ENCODE measurements at regions not wholly inside any gene's neighbourhood (a gene's known extent, or its start where the extent isn't known, plus 50 kb on each side); places are given as distances from the start of the nearest gene placed in this dataset.

DNA sequence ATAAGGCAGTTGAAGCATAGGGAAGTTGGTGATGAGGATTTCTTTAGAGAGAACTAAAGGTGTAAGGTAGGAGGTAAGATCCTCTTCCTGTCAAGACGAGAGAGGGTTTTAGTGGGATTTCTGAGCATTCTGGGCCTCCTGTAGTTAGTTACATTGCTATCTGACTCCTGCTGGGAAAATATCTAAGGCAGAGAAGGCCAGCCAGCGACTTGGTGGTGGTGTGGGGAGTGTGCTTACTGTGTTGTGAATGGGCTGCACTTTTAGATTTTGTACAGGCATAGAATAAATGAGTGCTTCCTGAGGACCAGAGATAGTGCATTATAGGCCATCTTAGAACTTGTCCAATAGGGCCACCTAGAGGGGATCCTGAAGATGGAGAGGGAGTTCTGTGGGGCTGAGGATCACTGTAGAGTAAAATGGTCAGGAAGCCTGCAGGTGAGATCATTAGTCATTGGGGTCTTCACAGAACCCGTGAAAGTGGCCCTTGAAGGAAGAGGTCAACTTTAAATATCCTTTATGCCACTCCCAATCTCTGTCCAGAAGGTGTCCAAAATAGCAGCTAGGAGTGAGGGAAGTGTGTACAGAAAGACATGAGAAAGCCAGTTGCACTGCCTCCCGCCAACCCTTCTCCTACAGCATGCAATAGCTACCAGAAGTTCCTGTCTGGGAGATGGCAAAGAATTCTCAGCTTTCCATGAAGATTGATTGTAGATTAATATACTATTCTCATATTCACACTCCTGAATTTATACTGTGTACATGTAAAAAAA, 266.6 kb downstream of the POLR1F start:
- peak; percentile 4 for DNase-seq (ENCODE audit: low spot score)

DNA sequence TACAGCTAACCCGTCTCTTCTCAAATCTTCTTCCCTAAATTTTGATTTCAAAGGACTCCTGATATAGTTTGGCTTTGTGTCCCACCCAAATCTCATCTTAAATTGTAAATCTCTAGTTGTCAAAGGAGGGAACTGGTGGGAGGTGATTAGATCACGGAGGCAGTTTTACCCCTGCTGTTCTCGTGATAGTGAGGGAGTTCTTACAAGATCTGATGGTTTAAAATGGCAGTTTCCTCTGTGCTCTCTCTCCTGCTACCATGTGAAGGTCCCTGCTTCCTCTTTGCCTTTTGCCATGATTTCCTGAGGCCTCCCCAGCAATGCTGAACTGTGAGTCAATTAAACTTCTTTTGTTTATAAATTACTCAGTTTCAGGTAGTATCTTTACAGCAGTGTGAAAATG, 269.3 kb downstream of the POLR1F start:
- no peak for DNase-seq (ENCODE audit: low spot score)

DNA sequence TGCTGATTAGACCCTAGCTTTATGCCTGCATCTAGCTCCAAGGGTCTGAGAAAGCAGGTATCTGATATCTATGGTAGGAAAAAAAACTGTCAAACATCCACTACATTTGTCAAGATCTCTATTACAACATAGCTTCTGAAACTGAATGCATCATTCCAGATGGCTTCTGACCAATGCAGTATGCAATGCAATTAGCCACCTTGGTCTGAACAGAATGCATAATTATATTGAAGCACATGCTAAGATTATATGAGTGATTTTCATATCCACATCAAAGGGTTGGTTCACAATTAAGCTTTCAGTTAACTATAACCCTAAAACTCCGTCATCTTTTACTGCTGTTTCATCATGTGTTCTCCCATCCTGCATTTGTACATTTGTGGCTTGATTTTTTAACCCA, 271.4 kb downstream of the POLR1F start:
- no peak for DNase-seq (ENCODE audit: low spot score)

DNA sequence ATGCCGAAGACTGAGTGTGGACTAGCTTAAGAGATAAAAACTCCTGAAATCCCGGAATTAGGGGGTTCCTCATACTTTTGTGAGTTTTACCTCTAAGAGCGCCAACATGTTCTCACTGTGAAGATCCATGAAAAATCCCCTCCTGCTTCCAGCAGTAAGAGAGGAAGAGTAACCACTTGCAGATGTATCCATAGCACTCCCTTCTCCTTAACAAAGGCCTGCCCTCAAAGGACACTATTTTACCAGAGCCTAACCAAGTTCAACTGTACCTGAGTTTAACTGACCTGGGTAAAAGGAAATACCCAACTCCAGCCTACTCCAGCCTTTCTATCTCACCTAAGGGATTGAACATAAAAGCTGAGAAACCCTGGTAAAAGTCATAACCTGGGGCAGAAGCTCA, 280.9 kb downstream of the POLR1F start:
- no peak for DNase-seq (ENCODE audit: low spot score)

DNA sequence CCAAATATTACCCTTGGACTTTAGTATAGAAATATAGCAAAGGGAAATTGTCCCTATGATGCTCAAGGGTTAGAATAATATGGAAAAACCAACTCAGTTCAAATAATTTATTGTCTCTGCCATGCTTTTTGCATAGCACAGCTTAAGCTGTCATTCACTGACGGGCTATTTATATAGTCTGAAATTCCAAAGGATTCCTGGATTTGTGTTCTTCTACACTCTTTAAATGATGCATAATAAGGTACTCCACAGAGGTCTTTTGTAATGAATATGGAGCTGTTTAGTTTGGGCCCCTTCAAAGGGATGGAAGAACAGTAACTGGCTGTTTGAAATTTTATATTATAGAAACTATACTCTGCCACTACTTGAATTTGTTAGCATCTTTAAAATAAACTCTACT, 276.6 kb upstream of the FERD3L start:
- DNase-seq (ENCODE audit: low spot score): no peak

DNA sequence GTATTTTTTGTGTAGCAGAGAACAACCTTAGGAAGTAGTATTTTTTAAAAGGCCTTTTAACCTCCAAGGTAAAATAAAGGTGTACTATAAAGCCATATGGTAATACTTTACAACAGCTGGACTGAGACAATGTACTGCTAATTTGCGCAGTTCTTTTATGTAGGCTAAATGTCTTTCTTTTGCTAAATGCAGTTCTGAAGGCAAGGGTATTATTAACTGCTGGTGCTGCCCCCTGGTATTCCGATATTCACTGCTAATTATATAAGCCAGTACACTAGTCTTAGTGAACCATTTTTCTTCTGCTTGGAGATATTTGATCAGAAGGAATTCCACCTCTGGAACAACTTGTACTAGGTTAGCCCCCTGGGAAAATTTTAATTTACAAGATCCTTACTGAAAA, 272.0 kb upstream of the FERD3L start:
- no peak for DNase-seq (ENCODE audit: low spot score)

DNA sequence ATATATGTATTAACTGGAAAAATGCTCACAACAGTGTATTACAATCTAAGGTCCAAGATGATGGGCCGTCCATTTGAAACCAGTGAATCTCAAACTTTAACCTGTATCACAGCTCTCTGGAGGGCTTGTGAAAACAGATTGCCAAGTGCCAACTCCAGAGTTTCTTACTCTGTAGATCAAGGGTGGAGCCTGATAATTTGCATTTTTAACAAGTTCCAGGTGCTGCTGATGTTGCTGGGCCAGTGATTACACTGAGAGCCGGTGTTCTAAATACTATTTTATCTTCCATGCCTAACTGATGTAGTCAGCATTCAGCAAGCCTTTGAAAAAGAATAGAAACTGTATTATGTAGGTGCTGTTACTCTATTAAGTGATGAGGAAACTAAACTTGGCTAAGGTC, 269.9 kb upstream of the FERD3L start:
- DNase-seq (ENCODE audit: low spot score): no peak

DNA sequence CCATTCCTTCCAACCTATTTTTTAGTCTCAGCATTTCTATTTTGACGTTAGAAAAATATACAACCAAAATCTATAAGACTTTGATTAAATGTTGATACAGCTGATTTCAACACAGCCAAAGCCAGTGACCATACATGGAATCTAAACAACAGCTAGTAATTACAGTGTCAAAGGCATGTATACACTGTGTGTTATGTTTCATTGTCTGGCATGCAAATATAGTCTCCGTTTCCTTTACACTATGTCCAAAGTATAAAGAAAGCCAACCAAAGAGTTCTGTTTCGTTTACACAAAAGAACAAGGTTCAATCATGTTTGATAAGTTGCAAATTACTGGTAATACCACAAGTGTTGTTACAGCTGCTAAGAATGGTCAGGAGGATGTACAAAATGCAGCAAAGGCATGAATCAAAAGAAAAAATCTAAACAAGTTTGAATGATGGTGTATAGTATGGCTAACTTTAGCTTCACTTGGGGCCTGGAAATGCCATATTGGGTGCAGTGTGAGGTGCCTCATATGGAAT, 268.3 kb upstream of the FERD3L start:
- no peak for DNase-seq (ENCODE audit: low spot score)

DNA sequence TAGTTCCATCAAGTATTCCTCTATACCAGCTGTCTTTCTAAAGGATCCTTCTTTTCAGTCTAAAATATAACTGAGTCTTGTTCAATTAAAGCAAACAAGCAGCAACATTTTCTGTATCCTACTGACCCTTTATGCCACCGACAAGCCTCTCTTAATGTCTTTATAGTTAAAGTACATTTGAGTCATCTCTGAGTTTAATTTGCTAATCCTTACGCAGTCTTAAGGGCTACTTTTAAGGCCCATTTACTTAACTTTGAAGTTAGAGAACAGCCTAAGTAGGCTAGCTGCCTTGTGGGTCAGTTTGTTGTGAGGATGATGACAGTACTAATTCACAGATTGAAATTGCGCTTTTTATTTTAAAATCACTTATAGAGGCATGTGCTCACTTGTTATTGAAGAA, 265.5 kb upstream of the FERD3L start:
- no peak for DNase-seq (ENCODE audit: low spot score)

DNA sequence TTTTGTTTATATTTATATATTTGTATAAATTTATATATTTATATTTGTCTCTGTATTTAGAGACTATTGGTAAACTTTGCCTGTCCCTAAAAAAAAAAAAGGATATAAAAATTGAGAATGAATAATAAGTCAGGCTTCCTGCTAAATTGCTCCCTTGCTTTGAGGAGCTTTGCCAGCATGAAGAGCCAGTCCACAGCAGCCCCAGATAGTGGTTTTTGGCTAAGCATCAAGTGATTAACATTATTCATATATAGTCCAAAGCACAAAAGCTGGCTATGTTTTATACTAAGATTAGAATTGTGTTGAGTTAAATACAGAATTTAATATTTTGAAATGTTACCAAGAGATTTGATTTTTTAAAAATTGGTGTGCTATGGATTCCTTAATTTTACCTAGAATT, 264.9 kb upstream of the FERD3L start:
- no peak for DNase-seq (ENCODE audit: low spot score)

DNA sequence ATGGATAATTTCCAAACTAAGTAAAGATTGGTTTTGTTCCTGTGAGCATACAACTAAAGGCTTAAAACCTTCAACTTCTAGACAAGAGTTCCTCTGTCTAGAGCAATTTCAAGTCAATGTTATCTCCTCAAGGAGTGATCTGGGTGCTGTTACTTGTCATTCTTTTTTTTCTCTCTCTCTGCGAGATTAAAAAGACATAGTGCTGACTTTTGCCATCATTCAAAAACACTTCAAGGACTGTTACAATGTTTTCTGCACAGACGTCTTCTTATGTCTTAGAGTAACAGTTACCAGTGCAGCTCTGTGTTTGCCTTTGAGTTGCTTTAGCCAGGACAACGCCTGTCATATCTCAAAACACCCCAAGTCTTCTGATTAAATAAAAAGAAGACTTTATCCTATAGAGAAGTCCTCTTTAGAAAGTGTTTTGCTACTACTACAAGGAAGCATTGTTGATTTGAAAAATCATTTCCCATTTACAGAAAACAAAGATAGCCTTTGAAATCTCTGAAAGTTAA, 263.5 kb upstream of the FERD3L start:
- DNase-seq (ENCODE audit: low spot score): no peak

DNA sequence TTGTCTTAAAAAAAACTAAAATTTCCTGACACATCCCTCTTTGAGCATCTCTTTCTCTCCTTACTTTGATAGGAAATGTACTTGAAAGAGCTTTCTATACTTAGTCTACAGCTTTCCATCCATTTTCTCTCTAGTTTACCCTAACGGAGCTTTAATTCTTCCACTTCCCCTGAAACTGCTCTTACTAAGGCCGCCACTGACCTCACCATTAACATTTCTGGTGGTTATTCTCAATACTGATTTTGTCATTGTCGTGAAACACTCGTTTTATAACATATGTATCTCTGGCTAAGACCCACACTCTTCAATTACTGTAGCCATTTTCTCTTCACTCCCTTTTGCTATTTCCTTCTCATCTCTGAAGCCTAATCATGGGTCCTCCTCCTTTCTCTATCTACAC, 262.0 kb upstream of the FERD3L start:
- no peak for DNase-seq (ENCODE audit: low spot score)

DNA sequence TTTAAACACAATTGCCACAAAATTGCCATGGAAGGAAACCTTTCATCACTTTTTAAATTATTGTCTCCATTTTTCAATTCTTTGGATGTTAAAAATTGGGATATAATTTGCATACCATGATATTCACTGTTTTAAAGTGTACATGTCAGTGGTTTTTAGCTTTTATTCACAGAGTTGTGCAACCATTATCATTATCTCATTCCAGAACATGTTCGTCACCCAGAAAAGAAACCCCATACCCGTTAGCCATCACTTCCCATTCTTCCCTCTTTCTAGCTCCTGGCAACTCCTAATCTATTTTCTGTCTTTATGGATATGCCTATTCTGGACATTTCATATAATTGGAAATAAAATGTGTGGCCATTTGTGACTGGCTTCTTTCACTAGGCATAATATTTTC, 260.3 kb upstream of the FERD3L start:
- no peak for DNase-seq (ENCODE audit: low spot score)

DNA sequence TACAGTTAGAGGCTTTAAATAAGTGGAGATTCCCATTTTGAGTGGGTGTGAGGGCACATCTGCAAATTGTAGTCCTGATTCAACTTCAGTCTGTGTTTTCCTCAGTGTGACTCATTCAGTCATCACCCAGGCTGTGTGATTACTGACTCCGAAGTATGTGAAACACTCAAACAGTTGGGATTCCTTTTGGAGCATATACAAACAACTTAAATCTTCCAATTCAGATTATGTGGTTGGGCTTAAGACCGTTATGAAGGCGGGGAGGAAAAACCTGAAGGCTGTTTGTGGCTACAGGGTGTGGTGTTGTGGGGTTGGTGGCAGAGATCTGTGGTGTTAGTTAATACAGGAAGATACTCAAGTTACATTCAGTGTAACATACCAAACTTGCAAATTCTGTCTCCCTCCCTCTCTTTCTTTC, 259.7 kb upstream of the FERD3L start:
- DNase-seq (ENCODE audit: low spot score): no peak

DNA sequence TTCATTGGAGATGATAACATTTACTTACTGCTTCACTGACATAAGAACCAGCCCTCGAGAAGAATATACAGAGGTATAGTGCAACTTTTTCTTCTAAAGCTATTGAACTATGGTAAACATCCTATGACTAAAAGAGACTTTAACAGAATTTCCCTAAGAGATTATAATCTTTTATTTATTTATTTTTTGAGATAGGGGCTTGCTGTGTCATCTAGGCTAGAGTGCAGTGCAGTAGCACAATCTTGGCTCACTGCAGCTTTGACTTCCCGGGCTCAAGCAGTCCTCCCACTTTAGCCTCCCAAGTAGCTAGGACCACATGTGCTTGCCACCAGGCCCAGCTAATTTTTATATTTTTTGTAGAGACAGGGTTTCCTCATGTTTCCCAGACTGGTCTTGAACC, 258.5 kb upstream of the FERD3L start:
- no peak for DNase-seq (ENCODE audit: low spot score)

DNA sequence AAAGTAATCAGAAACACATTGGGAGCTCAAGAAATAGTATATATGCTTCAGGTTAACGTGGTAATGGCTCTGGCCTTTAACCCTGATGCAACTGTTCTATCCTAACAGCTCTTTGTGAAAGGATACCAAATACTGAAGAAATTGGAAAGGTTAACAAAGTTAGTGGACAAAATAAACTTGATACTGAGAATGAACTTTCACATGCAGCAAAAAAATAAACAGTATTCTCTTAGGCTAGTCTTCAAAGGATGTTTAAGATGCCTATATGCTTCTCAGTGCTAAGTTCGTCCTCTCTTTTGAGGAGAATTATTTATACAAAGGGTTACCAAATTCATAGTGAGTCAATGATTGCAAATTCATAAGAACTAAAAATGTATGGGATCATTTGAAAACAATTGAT, 256.2 kb upstream of the FERD3L start:
- no peak for DNase-seq (ENCODE audit: low spot score)

DNA sequence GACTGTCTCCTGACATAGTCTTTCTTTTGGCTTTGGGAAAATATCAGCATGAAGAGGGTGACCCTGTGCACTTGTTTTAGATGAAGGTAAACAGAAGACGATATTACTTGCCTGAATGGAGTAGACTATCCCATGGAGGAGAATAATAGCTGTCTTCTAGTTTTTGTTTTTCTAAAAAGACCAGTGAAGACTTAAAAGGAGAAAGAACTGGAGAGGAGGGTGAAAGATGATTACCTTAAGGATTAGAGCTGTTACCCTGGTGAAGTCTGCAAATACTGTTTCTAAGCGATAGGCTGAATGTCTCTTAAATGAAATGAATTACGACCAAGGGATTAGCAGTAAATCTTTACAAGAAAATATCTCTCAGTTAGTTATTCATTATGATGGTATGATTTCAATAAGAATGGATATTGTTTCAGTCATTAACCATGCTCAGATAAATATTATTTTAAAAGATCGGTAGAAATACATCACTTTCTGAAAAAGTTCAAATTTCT, 255.6 kb upstream of the FERD3L start:
- DNase-seq (ENCODE audit: low spot score): no peak

DNA sequence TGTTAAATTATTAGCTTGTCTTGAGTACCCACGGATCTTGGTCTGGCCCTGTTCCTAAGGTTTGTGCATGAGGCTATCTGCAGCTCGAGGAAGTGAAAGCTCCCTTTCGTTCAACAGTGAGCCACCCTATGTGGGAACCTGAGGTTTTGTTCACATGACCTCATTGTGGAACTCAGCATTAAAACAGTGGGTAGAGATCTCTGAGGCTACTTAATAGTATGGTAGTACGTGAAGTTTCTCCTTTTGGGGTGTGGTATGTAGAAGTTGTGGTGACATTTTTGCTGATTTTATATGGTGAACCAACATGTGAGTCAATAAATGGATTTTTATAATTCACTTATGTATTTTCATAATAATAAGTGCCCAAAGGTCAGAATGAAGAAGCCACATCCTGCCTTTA, 252.7 kb upstream of the FERD3L start:
- DNase-seq (ENCODE audit: low spot score): no peak

DNA sequence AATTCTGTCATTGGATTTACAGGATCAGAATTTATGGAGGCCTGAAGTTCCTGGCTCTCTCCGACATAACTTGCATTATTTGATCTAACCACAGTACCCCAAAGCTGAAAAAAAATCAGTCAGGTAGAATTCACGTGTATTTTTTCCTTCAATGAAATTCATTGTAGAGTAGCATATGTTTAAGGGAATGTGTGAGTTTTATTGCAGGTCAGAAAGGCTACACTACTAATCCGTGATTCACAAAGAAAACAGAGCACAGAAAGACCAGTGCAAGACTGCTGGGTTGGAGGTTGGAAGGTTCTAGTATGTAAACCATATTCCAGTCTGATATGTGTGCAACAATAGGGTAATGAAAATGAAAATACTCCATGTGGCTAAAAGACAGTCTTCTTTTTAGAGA, 247.0 kb upstream of the FERD3L start:
- no peak for DNase-seq (ENCODE audit: low spot score)

DNA sequence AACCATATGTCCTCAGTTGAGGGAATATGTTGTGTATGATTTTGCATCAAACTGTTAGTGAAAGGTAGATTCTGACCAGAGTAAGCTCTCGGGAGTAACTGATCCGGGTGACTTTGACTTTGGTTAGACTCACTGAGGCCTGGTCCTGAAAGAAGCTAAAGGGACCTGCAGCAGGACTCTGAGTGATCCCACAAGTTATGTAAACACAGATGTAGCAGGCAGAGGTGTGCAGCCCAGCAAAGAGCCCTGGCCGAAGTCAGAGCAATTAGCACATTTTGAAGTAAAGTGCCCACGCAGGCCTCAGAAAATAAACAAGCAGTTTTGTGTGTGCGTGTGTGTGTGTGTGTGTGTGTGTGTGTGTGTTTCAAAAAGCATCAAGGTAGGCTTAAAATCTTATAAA, 245.6 kb upstream of the FERD3L start:
- DNase-seq (ENCODE audit: low spot score): no peak

DNA sequence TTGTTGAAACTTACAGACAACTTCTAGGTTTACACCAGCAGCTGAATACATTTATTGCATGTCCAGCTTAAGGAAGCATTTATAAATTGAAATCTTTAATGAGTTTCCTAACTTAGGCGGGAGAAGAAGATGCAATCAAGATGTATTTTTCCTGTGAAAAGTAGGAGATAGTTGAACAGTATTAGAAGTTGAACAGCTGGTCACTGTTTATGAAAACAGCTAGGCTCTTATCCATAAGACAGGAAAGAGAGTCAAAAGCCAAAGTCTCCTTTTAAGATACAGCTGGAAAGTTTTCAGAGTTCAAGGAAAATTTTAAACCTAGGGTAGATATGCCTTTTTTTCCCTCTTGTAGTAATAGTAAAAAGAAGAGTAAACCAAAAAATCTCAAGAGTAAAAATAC, 236.1 kb upstream of the FERD3L start:
- DNase-seq (ENCODE audit: low spot score): no peak

DNA sequence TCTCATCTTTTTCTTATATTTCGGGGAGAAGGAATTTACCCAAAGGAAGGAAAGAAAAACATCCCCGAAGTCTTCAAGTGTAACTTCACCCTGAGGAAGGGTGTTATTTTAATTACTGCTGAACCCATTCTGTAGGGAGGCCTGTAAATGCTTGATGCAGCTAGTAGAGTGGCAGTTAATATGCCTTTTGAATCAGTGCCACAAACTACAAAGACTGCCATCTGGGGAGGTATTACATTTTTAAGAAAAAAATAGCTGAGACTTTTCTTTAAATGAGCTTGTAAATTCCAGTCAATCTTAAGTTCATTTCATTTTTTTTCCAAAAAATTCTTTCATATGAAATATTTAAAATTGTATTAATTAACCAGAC, 233.1 kb upstream of the FERD3L start:
- DNase-seq (ENCODE audit: low spot score): no peak

DNA sequence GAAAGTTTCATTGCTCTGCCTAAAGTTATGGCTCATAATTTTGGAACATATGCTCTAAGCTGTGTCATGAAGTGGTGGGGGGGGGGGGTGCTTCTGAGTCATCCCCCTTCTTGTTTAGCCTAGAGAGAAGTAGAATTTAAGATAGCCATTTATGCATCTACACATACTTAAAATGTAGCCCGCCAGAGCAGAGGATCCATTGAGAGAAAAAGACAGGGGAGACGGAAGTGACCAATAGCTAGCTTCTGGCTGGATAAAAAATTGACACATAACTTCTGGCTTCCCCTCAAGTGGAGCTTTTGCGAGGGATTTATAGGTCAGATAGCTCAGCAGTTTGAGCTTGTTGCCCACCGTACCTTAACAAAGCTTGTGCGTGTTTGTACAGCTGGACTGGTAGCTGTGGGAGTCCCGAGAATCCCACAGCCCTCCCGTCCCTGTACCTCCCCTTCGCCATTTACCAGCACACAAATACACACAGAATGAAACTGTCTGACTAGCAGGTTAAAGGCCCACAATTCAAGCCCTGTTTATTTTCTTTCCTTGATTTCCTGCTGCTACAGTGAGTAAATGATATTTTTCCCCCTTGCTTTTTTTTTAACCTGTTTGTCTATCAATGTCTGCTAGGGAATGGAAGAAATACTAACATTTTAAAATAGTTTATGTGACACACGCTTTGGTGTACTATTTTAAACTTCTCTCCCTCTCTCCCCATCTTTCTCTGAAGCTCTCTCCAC, 232.6 kb upstream of the FERD3L start:
- DNase-seq (ENCODE audit: low spot score): no peak
